Tibial artery (tissue), 4 donors: ENCODE measurements at regions not wholly inside any gene's neighbourhood (a gene's known extent, or its start where the extent isn't known, plus 50 kb on each side); places are given as distances from the start of the nearest gene placed in this dataset.

Experiments used
- DNase-seq, 2 donors: peaks; one replicate each; pipeline ENCODE4 v3.0.0-alpha.2; 2019
- H3K27ac ChIP-seq, 2 donors: fragments of 200-600 bp; sonication (generic) in 1 of 2; 1 replicate in 1 of 2; 2 replicates in 1 of 2; pipeline ENCODE4 v1.5.1; 2018 to 2019; ENCODE audit warnings: mild to moderate bottlenecking in 1 of 2
- H3K27me3 ChIP-seq, 2 donors: fragments of 200-600 bp; sonication (generic) in 1 of 2; one replicate each; pipeline versions ENCODE4 v1.5.1 to v1.6.0; 2016 to 2019
- H3K36me3 ChIP-seq, 3 donors: fragments of 200-600 bp; sonication (generic) in 2 of 3; one replicate each; pipeline ENCODE4 v1.5.1; 2016 to 2019; ENCODE audit warnings: mild to moderate bottlenecking in 2 of 3
- H3K4me1 ChIP-seq, 4 donors: fragments of 200-600 bp; sonication (generic) in 2 of 4; 1 replicate in 3 of 4; 2 replicates in 1 of 4; pipeline ENCODE4 v1.5.1; 2016 to 2019
- H3K4me3 ChIP-seq, 2 donors: fragments of 200-600 bp; sonication (generic) in 1 of 2; 1 replicate in 1 of 2; 2 replicates in 1 of 2; pipeline ENCODE4 v1.5.1; 2018 to 2019; ENCODE audit warnings: mild to moderate bottlenecking in 2 of 2
- H3K9me3 ChIP-seq, 3 donors: fragments of 200-600 bp; sonication (generic) in 1 of 3; one replicate each; pipeline ENCODE4 v1.5.1; 2016 to 2019
- CTCF ChIP-seq, 2 experiments: fragments of 200-600 bp in 1 of 2; fragments of 450-650 bp in 1 of 2; IDR thresholded peaks; one replicate each; pipeline ENCODE4 v1.5.1; 2017 to 2019; ENCODE audit warnings: antibody characterized with exemption in 2 of 2, mild to moderate bottlenecking in 1 of 2, moderate library complexity in 1 of 2
- intact Hi-C: fragments of 100-400 bp; cut with DNase I; formaldehyde crosslinking; loops from one replicate; pipeline ENCODE4 v1.15.0; 2023; ENCODE audit warnings: low total_unique reads

DNA sequence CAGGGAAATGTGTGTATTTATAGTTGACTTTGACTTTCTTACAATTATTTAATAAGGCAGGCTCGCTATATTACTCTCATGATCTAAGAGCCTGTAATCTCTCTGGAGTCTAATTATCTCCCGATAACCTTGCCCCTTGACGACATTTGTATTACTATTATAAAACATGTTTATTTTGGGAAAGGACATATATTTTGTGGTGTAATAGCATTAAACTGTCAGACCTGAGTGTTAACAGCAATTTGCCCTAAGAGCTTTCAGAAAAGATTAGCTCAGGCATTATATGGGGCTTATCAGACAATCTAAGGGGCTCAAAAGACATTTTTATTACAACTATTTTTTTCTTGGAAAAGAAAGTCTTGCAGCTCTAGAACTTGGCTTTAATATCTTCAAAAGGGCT, 427.9 kb upstream of the SLIT2 start:
- no peak for DNase-seq
- Histone ChIP-seq H3K4me3 (no peak overlapping the region), H3K4me1 (no peaks in the 10 kb centered on the region), H3K27ac (no peak overlapping the region), H3K36me3 (no peaks in the 10 kb centered on the region), H3K9me3 (no peaks in the 10 kb centered on the region), H3K27me3 (no peaks in the 10 kb centered on the region)
- intact Hi-C loops, result no loop called here
- no peak for TF ChIP-seq CTCF (IDR thresholded peaks at IDR 0.05)

DNA sequence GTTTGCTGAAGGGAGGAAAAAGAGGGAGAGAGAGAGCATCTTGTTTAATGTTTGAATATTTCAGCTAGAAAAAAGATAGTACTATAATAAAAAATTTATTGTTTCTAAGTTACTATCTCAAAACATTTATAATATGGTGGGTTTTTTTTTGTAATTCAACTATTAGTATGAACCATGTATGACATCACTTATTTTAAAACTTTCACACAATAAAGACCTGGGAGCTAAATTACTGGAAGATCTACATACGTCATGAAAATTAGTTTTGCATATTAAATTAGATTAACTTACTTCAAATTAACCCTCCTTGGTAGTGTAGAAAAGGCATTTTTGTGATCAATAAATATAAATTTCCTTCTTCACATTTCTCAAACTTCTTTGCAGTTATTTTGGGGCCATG, 432.0 kb upstream of the SLIT2 start:
- no peaks in the 10 kb centered on the region for H3K9me3 ChIP-seq
- TF ChIP-seq CTCF (IDR thresholded peaks at IDR 0.05), result no peak
- DNase-seq, result no peak
- no peak overlapping the region for H3K4me3 ChIP-seq
- no peak overlapping the region for H3K27ac ChIP-seq
- intact Hi-C loops, result no loop called here
- H3K4me1 ChIP-seq, result no peaks in the 10 kb centered on the region
- no peaks in the 10 kb centered on the region for H3K27me3 ChIP-seq
- no peaks in the 10 kb centered on the region for H3K36me3 ChIP-seq

DNA sequence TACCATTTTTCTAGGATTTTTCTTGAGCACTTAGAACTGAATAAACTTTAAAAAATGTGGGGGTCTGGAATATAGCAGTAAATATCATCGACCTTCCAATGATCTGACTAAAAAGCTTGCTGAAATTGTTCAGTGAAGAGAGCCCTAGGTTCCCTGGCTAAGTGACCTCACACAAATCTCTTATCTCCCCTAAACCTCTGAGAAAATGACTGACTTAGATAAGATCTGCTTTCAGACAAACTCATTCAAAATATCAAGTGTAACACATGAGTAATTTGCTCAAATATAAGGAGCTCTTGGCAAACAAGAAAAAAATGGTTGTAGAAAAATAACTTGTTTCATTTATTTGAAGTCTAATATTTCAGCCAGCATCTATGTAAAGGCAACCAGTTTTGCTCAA, 441.7 kb upstream of the SLIT2 start:
- no peak for TF ChIP-seq CTCF (IDR thresholded peaks at IDR 0.05)

DNA sequence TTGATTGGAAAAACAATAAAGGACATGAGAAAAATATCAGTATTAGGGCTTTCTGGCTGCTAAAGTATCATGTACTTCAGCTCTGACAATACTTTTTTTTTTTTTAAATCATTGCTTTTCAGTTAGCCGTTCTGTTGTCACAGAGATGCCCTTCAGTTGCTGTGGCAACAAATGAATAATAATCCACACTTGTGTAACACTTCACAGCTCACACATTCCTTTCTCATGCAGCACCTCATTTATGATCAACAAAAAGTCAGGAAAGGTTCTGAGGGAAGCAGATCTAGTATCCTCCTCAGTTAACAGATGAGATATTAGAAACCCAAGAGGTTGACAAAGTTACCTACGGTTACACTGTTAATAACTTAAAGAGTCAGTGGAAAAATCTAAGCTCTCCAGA, 444.2 kb upstream of the SLIT2 start:
- TF ChIP-seq CTCF (IDR thresholded peaks at IDR 0.05), result no peak
- intact Hi-C loops, result no loop called here
- DNase-seq, result no peak

More for the DNA sequence above, 441.7 kb upstream of the SLIT2 start:
- H3K4me1 ChIP-seq, result no peaks in the 10 kb centered on the region
- H3K4me3 ChIP-seq, result no peak overlapping the region
- no peak overlapping the region for H3K27ac ChIP-seq
- H3K27me3 ChIP-seq, result no peaks in the 10 kb centered on the region
- no peaks in the 10 kb centered on the region for H3K36me3 ChIP-seq
- DNase-seq, result no peak
- intact Hi-C loops, result no loop called here
- no peaks in the 10 kb centered on the region for H3K9me3 ChIP-seq

GRCh38 chr4:19806865-19807264, 444.8 kb upstream of the SLIT2 start:
- Histone ChIP-seq H3K4me3 (no peak overlapping the region), H3K9me3 (no peaks in the 10 kb centered on the region), H3K27me3 (no peaks in the 10 kb centered on the region), H3K36me3 (no peaks in the 10 kb centered on the region), H3K27ac (no peak overlapping the region), H3K4me1 (no peaks in the 10 kb centered on the region)
- TF ChIP-seq CTCF (IDR thresholded peaks at IDR 0.05), result no peak
- DNase-seq, result no peak
- intact Hi-C loops, result no loop called here

More for the DNA sequence above, 444.2 kb upstream of the SLIT2 start:
- Histone ChIP-seq H3K4me1 (no peaks in the 10 kb centered on the region), H3K27ac (no peak overlapping the region), H3K9me3 (no peaks in the 10 kb centered on the region), H3K27me3 (no peaks in the 10 kb centered on the region), H3K36me3 (no peaks in the 10 kb centered on the region), H3K4me3 (no peak overlapping the region)

GRCh38 chr4:19803406-19803805, 448.3 kb upstream of the SLIT2 start:
- H3K27me3 ChIP-seq, result no peaks in the 10 kb centered on the region
- intact Hi-C loops, result no loop called here

More at GRCh38 chr4:19803406-19803805, 448.3 kb upstream of the SLIT2 start:
- TF ChIP-seq CTCF (IDR thresholded peaks at IDR 0.05), result no peak
- no peak overlapping the region for H3K4me3 ChIP-seq
- no peaks in the 10 kb centered on the region for H3K36me3 ChIP-seq
- DNase-seq, result no peak
- no peak overlapping the region for H3K27ac ChIP-seq
- H3K9me3 ChIP-seq, result no peaks in the 10 kb centered on the region
- no peaks in the 10 kb centered on the region for H3K4me1 ChIP-seq
